Heart left ventricle (tissue), 16 donors: ENCODE measurements at regions not wholly inside any gene's neighbourhood (a gene's known extent, or its start where the extent isn't known, plus 50 kb on each side); places are given as distances from the start of the nearest gene placed in this dataset.

Experiments used
- ATAC-seq, 4 donors: fragments of 200-7000 bp; cut with Tn5 transposase; one replicate each; pipeline ENCODE4 v1.9.1; 2020 to 2022; ENCODE audit warnings: moderate library complexity in 4 of 4, mild to moderate bottlenecking in 3 of 4, moderate number of reproducible peaks in 1 of 4
- DNase-seq, 5 donors: peaks; one replicate each; pipeline ENCODE4 v3.0.0-alpha.2; 2020
- H3K27ac ChIP-seq, 12 donors: fragments of 200-600 bp; sonication (generic) in 4 of 12; one replicate each; pipeline versions ENCODE4 v1.5.0 to v1.8.0; 2016 to 2022; ENCODE audit warnings: mild to moderate bottlenecking in 2 of 12
- H3K27me3 ChIP-seq, 9 donors: fragments of 200-600 bp; sonication (generic) in 2 of 9; one replicate each; pipeline versions ENCODE4 v1.5.1 to v1.8.0; 2016 to 2022; ENCODE audit warnings: mild to moderate bottlenecking in 3 of 9
- H3K36me3 ChIP-seq, 9 donors: fragments of 200-600 bp; sonication (generic) in 2 of 9; one replicate each; pipeline versions ENCODE4 v1.5.0 to v1.8.0; 2018 to 2022; ENCODE audit warnings: mild to moderate bottlenecking in 2 of 9
- H3K4me1 ChIP-seq, 12 donors: fragments of 200-600 bp; sonication (generic) in 4 of 12; one replicate each; pipeline versions ENCODE4 v1.5.0 to v1.8.0; 2016 to 2022; ENCODE audit warnings: mild to moderate bottlenecking in 3 of 12
- H3K4me3 ChIP-seq, 12 donors: fragments of 200-600 bp; sonication (generic) in 4 of 12; one replicate each; pipeline versions ENCODE4 v1.5.0 to v1.8.0; 2017 to 2022; ENCODE audit warnings: mild to moderate bottlenecking in 9 of 12, moderate library complexity in 4 of 12
- H3K9me3 ChIP-seq, 12 donors: fragments of 200-600 bp; sonication (generic) in 4 of 12; one replicate each; pipeline versions ENCODE4 v1.5.0 to v1.8.0; 2016 to 2022; ENCODE audit warnings: mild to moderate bottlenecking in 1 of 12
- POLR2A ChIP-seq, 2 donors: fragments of 450-650 bp; IDR thresholded peaks; one replicate each; pipeline ENCODE4 v1.6.1; 2017; ENCODE audit warnings: antibody characterized with exemption in 2 of 2, mild to moderate bottlenecking in 2 of 2, moderate library complexity in 2 of 2
- WGBS, 4 donors: extraction: QIAGEN DNeasy Blood & Tissue Kit in 2 of 4; methylation state at CpG; one replicate each; pipeline versions ENCODE4 v1.1.5 to v1.1.7; 2013 to 2018; 5-methylcytosine and 5-hydroxymethylcytosine counted together
- intact Hi-C, 10 donors: fragments of 100-400 bp; cut with DNase I; formaldehyde crosslinking; loops; one replicate each; pipeline versions ENCODE4 v1.11.1 to v1.14.2; 2022
- TF ChIP-seq, protein P1 (sequence below), 12 donors: fragments of 200-600 bp; sonication (generic) in 4 of 12; IDR thresholded peaks; one replicate each; pipeline versions ENCODE4 v1.5.0 to v1.8.0; 2018 to 2022; ENCODE audit warnings: antibody characterized with exemption in 12 of 12, mild to moderate bottlenecking in 5 of 12
- donor health status: ischemic (EF 13 %, LVEDD 7.1; RV severe dilation, severe dysfunction).
- donor health status: healthy with polysubstance abuse.
- donor health status: DM: no; HTN: yes; CAD: no.
- donor health status: DM: no; HTN: no; CAD: no.
- donor health status: ischemic (EF 25% LVEDD 6.9; RV normal size, moderate dysfunction).
- donor health status: ischemic (EF 25% LVEDD 5.7; RV mildly dilated, moderate dysfunction).
- donor health status: healthy.
- donor health status: DM: yes; HTN: yes; CAD: no.
- donor health status: ischemic (EF 35%, LVEDD 5.7; RV mildly dilated, moderate dysfunction).
- donor health status: nonischemic (EF 11% LVEDD 7.7; RV severe dilation, severe dysfunction).
- donor health status: DM: yes; HTN: yes; CAD: no.
- donor health status: PGD.
- donor health status: ischemic (EF 29% LVEDD 5.4; RV normal size, mild dysfunction).
- donor health status: nonischemic (EF 23%, LVEDD 6.1; RV moderate dilation, normal function).

- intact Hi-C loops = loop anchor here in 3 of 10 donors (10.0 kb wide), 3 partner anchors 95 to 215 kb away; partner anchors contain the start of gene PCDH7 (in 2 of the 3)
- peak overlapping the region in 1 of 12 donors; percentile 11 for H3K27ac ChIP-seq
- ATAC-seq = no peak
- no peaks in the 10 kb centered on the region for H3K36me3 ChIP-seq
- no peak for TF ChIP-seq POLR2A (IDR thresholded peaks at IDR 0.05)
- H3K4me3 ChIP-seq = no peak overlapping the region
- WGBS, 4 donors = 64 to 79% (median 74%) methylated on average over 4 of the region's 4 CpGs
- no peaks in the 10 kb centered on the region for H3K9me3 ChIP-seq
- no peak for DNase-seq
- no peaks in the 10 kb centered on the region for H3K27me3 ChIP-seq
- peaks cover 0 to 13% (median 0%) of the 10 kb centered on the region in 12 donors for H3K4me1 ChIP-seq
Observed at GRCh38 chr4:30939684-30940083, 219.5 kb downstream of the PCDH7 start.

- intact Hi-C loops = loop anchor here in 2 of 10 donors (10.0 kb wide), 2 partner anchors 197 to 217 kb away; partner anchors contain the start of gene PCDH7 (in 1 of the 2)
- TF ChIP-seq POLR2A (IDR thresholded peaks at IDR 0.05) = no peak
- TF ChIP-seq, protein P1, sequence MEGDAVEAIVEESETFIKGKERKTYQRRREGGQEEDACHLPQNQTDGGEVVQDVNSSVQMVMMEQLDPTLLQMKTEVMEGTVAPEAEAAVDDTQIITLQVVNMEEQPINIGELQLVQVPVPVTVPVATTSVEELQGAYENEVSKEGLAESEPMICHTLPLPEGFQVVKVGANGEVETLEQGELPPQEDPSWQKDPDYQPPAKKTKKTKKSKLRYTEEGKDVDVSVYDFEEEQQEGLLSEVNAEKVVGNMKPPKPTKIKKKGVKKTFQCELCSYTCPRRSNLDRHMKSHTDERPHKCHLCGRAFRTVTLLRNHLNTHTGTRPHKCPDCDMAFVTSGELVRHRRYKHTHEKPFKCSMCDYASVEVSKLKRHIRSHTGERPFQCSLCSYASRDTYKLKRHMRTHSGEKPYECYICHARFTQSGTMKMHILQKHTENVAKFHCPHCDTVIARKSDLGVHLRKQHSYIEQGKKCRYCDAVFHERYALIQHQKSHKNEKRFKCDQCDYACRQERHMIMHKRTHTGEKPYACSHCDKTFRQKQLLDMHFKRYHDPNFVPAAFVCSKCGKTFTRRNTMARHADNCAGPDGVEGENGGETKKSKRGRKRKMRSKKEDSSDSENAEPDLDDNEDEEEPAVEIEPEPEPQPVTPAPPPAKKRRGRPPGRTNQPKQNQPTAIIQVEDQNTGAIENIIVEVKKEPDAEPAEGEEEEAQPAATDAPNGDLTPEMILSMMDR (IDR thresholded peaks at IDR 0.05) = no peak
- no peak for DNase-seq
- H3K36me3 ChIP-seq = no peaks in the 10 kb centered on the region
- H3K27ac ChIP-seq = no peak overlapping the region
- no peaks in the 10 kb centered on the region for H3K27me3 ChIP-seq
- no peak for ATAC-seq
- no peak overlapping the region for H3K4me3 ChIP-seq
- no peaks in the 10 kb centered on the region for H3K9me3 ChIP-seq
- peaks cover 0 to 16% (median 0%) of the 10 kb centered on the region in 12 donors for H3K4me1 ChIP-seq
Observed at GRCh38 chr4:30941641-30942040, 221.5 kb downstream of the PCDH7 start.

DNA sequence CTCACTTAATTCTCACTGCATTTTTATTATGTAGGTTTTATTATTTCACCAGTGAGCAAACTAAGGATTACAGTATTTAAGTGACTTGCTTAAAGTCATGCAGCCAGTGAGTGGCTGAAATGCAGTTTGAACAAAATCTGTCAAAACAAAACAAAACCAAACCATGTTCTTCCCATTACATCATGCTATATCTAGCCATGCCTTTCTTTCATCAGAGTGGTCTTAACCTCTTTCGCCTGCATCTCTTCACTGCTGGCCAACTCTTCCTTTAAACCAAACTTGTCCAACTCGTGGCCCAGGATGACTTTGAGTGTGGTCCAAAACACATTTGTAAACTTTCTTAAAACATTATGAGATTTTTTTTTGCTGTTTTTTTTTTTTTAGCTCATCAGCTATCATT lies 223.2 kb downstream of the PCDH7 start:
- H3K4me1 ChIP-seq = peaks cover 0 to 13% (median 0%) of the 10 kb centered on the region in 12 donors
- no peaks in the 10 kb centered on the region for H3K27me3 ChIP-seq
- no peak overlapping the region for H3K27ac ChIP-seq
- no peak for ATAC-seq
- H3K4me3 ChIP-seq = no peak overlapping the region
- H3K36me3 ChIP-seq = no peaks in the 10 kb centered on the region
- H3K9me3 ChIP-seq = no peaks in the 10 kb centered on the region
- TF ChIP-seq, protein P1 (IDR thresholded peaks at IDR 0.05) = no peak
- no peak for TF ChIP-seq POLR2A (IDR thresholded peaks at IDR 0.05)
- intact Hi-C loops = loop anchor here in 2 of 10 donors (10.0 kb wide), 2 partner anchors 199 to 219 kb away; partner anchors contain the start of gene PCDH7 (in 1 of the 2)
- 48 to 64% (median 56%) methylated on average over 2 of the region's 2 CpGs for WGBS, 4 donors
- DNase-seq = no peak

DNA sequence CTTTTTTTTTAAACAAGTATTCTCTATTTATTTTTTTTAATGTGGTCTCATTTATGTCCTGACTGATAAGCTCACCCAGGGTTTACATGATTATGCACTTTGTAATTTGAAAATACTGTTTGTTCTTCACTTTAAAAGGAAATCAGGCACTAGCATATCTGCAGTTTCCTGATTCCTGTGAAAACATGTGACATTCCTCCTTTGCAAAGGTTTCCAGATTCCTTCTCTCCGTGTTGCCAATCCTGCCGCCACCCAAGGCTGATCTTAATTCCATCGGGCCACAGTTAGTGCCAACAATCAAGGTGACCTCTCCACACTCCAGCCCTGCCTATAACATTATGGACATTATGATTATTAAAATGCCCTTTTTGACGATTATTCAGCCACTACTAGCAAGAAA lies 225.4 kb downstream of the PCDH7 start:
- Histone ChIP-seq H3K36me3 (no peaks in the 10 kb centered on the region), H3K9me3 (no peaks in the 10 kb centered on the region), H3K4me3 (peak overlapping the region in 1 of 12 donors; percentile 8), H3K27ac (peak overlapping the region in 5 of 12 donors; percentile 4 to 41 (median 21)), H3K27me3 (no peaks in the 10 kb centered on the region), H3K4me1 (peaks cover 0 to 7% (median 0%) of the 10 kb centered on the region in 12 donors)
- 4 to 15% (median 8%) methylated on average over 4 of the region's 4 CpGs for WGBS, 4 donors
- intact Hi-C loops = loop anchor here in 3 of 10 donors (5.0 to 10.0 kb wide), 3 partner anchors 201 to 223 kb away; partner anchors contain the start of gene PCDH7 (in 2 of the 3)
- TF ChIP-seq POLR2A (IDR thresholded peaks at IDR 0.05) = no peak
- TF ChIP-seq, protein P1 (IDR thresholded peaks at IDR 0.05) = no peak
- DNase-seq (peak in 1 of 5 donors; percentile 26), ATAC-seq (peak; percentile 47 to 67 (median 60))
